Epithelial cell of proximal tubule (primary cell): ENCODE measurements at regions not wholly inside any gene's neighbourhood (a gene's known extent, or its start where the extent isn't known, plus 50 kb on each side); places are given as distances from the start of the nearest gene placed in this dataset.

Source experiments
- DNase-seq: peaks from one replicate; pipeline ENCODE4 v3.0.0-alpha.2; 2011; ENCODE audit warnings: low read depth
- H3K4me3 ChIP-seq: 2 replicates; pipeline ENCODE4 v1.5.1; 2011; ENCODE audit warnings: low read depth, mild to moderate bottlenecking, low read length
- TF ChIP-seq, protein P1 (sequence below): conservative IDR thresholded peaks from 2 replicates; pipeline ENCODE4 v1.5.1; 2012; ENCODE audit warnings: low read depth, mild to moderate bottlenecking, low read length

DNA sequence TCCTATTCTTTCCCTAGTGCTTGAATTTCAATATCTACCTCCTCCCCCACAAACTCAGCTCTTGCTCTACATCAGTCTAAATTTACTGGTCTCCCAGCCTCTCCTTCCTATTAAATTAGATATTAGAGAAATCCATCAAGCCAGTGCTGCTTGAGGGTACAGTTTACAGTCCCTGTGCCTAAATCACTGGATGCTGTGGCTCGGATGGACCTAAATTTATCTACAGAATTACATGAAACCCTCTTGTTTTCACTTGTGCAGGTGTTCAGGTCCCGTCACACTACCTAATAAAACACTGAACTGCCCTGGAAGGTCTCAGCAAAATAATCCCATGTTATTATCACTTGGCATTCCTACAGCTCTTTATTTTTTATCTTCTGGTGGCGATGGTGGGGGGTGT, 134.7 kb upstream of the E2F8 start:
- TF ChIP-seq, protein P1, sequence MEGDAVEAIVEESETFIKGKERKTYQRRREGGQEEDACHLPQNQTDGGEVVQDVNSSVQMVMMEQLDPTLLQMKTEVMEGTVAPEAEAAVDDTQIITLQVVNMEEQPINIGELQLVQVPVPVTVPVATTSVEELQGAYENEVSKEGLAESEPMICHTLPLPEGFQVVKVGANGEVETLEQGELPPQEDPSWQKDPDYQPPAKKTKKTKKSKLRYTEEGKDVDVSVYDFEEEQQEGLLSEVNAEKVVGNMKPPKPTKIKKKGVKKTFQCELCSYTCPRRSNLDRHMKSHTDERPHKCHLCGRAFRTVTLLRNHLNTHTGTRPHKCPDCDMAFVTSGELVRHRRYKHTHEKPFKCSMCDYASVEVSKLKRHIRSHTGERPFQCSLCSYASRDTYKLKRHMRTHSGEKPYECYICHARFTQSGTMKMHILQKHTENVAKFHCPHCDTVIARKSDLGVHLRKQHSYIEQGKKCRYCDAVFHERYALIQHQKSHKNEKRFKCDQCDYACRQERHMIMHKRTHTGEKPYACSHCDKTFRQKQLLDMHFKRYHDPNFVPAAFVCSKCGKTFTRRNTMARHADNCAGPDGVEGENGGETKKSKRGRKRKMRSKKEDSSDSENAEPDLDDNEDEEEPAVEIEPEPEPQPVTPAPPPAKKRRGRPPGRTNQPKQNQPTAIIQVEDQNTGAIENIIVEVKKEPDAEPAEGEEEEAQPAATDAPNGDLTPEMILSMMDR = no peak
- no peak overlapping the region for H3K4me3 ChIP-seq
- DNase-seq = no peak

DNA sequence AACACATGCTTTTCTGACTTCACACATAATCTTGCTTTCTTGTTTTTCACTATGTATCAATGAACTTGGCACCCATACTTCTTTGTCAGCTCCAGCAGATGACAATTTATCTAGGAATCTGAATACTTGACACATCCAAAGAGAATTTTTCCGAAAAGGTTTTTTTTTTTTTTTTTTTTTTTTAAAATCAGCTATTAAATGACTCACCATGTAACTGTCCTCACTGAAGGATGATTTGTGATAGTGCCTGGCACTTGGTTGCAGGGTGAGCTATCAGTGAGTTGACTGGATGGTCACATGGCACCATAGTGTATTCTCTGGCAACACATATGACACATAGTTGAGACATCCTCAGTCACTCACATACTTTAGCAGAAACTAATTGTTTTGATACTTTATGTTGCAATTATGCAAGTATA, 133.4 kb upstream of the E2F8 start:
- DNase-seq = peak; percentile 88
- H3K4me3 ChIP-seq = no peak overlapping the region
- TF ChIP-seq, protein P1 = no peak

DNA sequence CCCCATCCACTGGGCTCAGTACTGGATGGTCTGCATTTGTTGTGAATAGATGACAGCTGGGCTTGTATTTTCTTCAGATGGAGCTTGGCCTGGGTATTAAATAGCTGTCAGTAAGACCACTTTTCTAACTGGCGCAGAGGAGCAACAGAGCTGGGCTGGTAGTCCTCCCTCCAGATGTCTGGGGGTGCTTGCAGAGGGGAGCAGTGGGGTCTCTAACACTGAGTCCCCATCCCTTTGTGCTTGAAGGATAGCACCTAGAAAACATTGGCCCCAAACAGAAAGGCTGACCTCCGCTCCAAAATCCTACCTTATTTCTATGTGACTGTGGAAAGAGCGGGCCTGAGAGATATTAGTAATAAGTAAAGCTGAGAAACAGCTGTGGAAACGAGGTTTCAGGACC, 131.6 kb upstream of the E2F8 start:
- DNase-seq = no peak
- TF ChIP-seq, protein P1 = no peak

DNA sequence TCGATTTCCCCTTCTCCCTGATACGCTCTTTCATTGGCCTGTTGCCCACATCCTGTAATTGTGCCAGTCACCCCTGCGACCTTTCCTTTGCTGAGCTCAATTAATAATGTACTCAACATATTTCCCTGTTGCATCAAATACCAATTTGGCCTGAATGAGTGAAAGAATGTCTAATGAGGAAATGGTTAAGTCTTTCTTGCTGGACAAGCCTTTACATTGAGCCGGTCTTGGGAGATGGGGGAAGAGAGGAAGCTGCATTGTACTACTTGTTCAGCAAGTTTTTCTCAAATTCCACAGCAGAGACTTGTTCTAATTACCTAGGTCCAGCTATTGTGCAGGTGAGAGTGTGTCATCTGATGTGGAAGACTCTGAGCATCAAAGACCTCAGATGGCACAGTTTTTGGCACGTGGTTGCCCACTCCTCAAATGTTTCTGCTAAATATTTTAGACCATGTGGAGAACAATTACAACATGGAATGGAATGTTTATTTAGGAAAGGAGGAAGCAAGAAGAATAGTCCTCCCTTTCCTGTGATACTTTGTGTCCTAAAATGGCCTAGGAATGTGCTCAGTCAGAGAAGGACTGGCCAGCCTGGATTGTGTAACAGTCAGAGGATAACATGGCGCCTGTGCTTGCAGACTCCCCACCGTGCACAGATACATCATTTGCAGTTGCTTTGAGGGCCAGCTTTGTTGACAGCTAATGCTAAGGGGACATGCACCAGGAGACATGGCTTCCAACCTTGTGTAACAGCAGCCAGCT, 129.5 kb upstream of the E2F8 start:
- DNase-seq = no peak
- TF ChIP-seq, protein P1 = no peak
- no peak overlapping the region for H3K4me3 ChIP-seq

More for the DNA sequence above, 131.6 kb upstream of the E2F8 start:
- no peak overlapping the region for H3K4me3 ChIP-seq

DNA sequence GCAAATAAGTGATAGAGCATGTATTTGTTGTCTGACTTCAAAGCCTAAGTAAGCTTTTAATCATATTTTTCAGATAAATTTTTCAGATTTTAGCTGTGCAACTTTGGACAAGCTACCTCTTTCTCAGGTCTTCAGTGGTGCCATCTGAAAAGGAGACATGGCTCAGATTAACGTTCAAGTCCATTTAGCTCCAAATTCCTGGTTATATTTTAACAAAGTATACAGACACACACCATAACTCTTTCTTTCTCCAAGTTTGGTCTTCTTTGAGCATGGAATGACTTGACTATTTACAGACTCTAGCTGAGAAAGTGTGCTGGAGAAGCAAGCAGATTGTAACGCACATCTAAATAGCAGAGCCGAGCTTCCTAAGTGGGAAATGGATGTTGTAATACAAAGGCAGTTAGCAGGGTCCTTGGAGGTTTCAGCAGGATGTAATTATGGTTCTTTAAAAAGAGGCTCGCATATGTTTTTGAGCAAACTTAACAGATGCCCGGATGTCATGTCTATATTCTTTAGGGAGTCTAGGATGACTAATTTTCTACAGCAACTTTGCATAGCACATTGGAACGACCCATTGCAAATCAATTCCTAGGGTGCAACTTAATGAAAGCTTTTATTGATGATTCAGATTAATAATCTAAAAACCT, 128.1 kb upstream of the E2F8 start:
- no peak overlapping the region for H3K4me3 ChIP-seq
- TF ChIP-seq, protein P1 = no peak
- no peak for DNase-seq

DNA sequence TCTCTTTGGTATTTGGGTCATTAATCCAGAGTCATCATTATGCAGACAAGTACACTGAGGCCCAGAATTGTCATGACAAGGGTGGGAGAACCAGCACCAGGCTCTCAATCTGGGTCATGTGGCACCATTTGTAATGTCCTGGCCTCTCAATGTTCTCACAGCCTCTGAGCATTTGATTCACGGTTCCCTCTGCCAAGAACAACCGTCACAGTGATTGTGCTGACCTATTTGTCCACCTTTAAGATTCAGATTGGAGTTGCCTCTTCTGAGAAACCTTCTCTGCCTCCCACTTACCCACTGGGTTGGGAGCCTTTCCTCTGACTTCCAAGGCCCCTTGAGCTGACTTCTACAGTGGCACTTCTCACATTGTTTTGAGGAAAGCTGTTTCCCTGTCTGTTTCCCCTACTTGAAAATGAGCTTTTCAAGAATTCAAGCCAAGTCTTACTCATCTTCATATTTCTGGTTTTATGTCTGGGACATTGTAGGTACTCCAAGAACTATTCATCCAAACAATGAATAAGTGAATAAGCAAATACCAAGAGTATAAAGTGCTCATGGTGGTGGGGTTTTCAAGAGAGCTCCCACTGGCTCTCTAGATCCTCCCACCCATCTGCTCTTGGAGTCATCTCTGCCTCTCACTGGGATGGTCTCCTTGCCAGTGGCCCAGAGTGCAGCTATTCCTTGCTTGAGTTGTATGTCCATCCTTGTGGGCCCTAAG, 126.4 kb upstream of the E2F8 start:
- TF ChIP-seq, protein P1 = no peak
- no peak for DNase-seq
- no peak overlapping the region for H3K4me3 ChIP-seq
